HG02884 (cell line): ENCODE measurements at regions not wholly inside any gene's neighbourhood (a gene's known extent, or its start where the extent isn't known, plus 50 kb on each side); places are given as distances from the start of the nearest gene placed in this dataset.

Experiments
- ATAC-seq: cut with Tn5 transposase; IDR thresholded peaks from one replicate; pipeline ENCODE4 v1.9.1; 2021; ENCODE audit warnings: mild to moderate bottlenecking, moderate library complexity; ENCODE audit not compliant: unreplicated experiment

DNA sequence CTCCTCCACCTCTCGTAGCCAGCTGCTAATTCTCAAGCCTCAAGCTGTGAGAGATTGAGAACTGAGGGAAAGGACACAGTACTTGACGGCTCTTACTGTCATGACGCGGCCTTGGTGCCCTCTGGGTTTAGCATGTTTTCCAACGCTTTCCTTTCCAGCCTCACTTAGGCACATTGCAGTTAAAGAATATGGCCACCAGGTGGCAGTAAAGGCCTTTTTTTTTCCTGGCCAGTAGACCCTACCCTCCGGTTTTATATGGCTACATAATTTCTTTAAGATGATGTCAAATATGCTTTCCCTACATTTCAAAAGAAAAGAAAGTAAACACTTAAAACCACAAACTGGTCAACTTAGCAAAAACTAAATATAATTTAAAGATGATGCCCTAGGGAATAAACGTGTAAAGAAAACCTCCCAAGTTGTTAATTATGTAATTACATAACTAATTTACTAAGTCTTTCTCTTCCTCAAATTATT, 56.8 kb upstream of the PRDX6 start:
- no peak for ATAC-seq

DNA sequence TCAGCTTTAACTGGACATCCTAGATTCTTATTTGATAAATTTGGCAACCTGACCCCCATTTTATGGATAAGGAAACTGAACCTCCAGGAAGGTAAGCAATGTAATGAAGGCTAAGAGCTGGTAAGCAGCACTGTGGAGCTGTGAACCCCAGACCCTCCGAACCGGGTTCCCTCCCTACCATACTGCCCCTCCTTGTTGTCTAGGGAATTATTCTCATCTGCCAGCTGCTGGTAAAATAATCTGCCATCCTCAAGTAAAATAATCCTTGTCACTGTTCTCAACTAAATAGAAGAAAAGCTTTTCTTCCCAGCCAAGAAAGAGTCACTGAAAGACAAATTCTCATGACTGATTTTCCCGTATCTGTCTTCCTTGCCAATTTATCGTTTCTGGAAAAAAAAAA, 55.8 kb upstream of the PRDX6 start:
- no peak for ATAC-seq

DNA sequence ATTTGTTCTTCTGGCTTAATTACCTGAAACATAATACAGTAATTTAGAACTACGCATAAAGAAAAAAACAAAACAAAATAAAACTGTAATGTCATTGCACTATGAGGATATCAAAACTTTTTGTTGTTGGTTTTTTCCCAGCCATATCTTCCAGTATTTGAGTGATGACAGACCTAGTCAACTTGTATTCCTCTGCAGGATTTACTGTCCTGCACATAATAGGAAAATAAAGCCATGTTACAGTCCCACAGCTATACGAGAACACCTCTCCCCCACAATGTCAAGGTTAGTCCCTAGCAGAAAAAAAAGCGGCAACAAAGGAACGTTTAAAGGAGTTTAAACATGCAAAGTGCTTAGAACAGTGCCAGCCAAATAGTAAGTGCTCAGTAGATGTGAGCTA, 55.3 kb upstream of the PRDX6 start:
- ATAC-seq, result no peak

DNA sequence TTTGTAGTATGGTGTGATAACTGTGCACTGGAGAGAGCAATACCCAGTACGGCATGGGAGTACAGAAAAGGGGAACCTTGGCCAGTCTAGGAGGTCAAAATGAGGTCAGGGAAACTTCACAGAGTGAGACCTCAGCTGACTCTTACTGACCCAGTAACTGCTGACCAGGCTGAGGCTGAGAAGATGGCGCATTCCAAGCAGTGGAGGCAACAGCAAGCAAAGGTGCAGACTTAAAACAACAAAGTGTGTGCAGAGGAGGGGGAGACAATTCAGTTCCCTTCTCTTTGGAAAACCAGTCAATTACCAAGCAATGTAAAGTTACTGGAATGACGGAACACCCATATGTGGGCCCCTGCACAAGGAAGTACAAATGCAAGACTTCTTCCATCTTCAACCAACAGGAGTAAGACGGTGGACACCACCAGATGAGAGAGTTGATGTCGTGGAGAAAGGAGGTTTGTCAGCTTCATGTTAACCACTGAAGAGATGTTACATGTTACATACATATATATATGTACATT, 54.6 kb upstream of the PRDX6 start:
- ATAC-seq, result no peak

DNA sequence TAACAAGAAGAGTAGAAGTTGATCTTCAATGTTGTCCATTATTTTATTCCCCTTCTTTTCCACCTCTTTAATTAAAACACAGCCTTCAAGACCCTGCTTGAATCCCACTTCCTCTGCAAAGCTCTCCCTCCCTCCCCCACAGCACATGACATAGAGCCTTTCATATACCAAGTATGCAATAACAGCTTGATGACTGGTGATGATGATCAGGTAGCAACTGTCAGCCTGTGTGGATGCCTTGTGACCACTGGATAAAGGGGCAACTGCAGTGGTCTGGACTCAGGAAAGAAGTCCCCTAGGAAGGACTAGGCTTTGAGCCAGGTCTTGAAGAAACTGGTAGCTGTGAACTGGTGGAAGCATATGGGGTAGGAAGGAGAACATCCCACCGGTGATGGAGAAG, 53.8 kb upstream of the PRDX6 start:
- no peak for ATAC-seq

DNA sequence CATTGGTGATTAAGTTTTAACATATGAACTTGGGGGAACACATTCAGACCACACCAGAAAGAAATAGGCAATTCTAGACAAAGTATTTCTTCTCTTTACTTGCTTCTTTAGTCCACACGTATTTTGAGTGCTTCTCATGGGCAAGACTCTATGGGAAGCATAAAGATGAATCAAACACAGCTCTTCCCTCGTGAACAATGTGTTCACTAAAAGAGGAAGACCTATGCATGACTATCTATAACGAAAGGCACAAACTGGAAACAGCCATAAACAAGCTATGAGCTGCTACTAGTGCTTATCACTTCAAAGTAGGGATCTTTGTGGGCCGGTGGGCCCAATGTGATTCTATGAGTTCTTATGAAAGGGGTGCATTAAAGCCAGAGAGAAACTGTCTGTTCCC, 53.0 kb upstream of the PRDX6 start:
- ATAC-seq, result no peak

DNA sequence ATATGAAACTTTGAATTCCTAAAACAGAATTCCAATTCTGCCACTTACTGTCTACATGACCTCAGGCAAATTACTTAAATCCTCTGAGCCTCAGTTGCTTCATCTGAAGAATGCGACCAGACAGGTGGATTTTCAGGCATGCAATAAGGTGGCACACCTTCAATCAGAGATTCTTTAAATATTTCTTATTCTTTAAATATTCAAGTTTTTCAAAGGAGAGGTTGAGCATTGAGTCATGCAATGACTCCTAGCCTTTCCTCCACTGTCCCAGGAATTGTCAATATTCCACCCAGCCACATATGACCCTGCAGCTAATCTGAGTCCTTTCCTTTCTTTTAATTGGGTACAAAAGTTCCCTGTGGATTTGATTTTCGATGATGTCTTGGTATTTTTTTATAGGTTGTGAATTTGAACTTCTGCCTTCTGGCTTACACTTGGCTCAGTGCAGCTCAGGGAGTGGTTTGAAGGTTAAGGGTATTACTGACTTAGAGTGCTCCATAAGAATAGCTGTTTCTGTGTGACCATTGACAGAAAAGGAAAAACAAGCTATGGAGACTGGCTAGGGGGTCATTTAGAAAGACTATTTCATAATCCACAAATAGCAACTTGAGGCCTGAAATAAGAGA, 52.2 kb upstream of the PRDX6 start:
- no peak for ATAC-seq

DNA sequence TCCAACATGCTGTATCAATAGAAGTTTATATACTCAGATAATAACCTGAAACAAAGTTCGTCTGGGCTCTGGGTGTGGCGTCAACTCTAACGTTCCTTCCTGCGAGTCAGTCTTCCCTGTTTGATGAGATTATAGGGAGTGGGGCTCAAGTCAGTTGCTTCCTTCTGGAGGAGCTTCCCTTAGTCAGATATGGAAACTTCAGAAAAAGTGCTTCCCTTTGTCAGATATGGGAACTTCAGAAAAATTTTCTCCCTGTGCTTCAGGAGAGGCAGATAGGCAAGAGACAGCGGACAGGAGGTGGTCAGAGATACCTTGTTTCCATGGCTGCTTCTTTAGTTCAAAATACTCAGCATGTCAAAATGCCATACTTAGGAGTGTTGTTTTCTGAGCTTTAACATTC, 51.1 kb upstream of the PRDX6 start:
- ATAC-seq, result no peak

DNA sequence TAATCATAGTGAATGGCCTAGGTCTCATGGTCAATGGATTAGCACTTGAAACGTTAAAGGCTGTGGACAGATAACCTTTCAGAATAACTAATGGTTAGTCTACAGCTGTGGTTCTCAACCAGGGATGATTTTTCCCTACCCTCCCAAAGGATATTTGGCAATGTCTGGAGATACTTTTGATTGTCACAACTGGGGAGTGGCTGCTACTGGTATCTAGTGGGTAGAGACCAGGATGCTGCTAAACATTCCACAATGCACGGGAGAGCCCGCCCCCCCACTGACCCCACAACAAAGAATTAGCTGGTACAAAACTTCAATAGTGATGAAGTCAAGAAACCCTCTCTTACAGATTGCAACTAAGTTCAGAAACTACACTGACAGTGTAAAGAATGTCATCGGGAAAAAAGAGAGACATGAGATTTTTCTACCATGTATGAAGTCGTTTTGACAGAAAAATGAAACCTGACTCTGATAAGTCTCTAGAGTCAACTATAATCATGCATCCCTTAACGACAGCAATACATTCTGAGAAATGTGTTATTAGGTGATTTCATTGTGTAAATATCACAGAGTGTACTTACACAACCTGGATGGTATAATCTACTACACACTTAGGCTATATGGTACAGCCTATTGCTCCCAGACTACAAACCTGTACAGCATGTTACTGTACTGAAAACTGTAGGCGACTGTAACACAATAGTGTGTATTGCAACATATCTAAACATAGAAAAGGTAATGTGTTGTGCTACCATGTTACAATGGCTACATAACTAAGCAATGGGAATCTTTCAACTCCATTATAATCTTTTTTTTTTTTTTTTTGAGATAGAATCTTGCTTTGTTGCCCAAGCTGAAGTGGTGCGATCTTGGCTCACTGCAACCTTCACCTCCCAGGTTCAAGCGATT, 49.7 kb upstream of the PRDX6 start:
- no peak for ATAC-seq
